Psoas muscle (tissue), 7 donors: ENCODE measurements at regions not wholly inside any gene's neighbourhood (a gene's known extent, or its start where the extent isn't known, plus 50 kb on each side); places are given as distances from the start of the nearest gene placed in this dataset.

Experiments used
- ATAC-seq, 4 donors: fragments of 200-7000 bp; cut with Tn5 transposase; one replicate each; pipeline ENCODE4 v1.9.1; 2020; ENCODE audit warnings: moderate library complexity in 3 of 4, mild to moderate bottlenecking in 2 of 4
- DNase-seq, 2 donors: peaks; one replicate each; pipeline ENCODE4 v3.0.0-alpha.2; 2020
- H3K27ac ChIP-seq: fragments of 200-600 bp; one replicate; pipeline ENCODE4 v1.8.0; 2022
- H3K27me3 ChIP-seq, 3 donors: fragments of 200-600 bp in 1 of 3; one replicate each; pipeline versions ENCODE4 v1.6.1 to v1.8.0; 2013 to 2022; ENCODE audit warnings: low read length in 2 of 3, mild to moderate bottlenecking in 2 of 3, moderate library complexity in 1 of 3; ENCODE audit not compliant: insufficient read depth in 3 of 3
- H3K36me3 ChIP-seq, 2 donors: fragments of 200-600 bp in 1 of 2; one replicate each; pipeline versions ENCODE4 v1.6.1 to v1.8.0; 2013 to 2022; ENCODE audit warnings: low read depth in 1 of 2, mild to moderate bottlenecking in 1 of 2, moderate library complexity in 1 of 2; ENCODE audit not compliant: insufficient read depth in 1 of 2
- H3K4me1 ChIP-seq: fragments of 200-600 bp; one replicate; pipeline ENCODE4 v1.8.0; 2022
- H3K4me3 ChIP-seq: fragments of 200-600 bp; one replicate; pipeline ENCODE4 v1.8.0; 2022; ENCODE audit warnings: mild to moderate bottlenecking
- H3K9me3 ChIP-seq: fragments of 200-600 bp; one replicate; pipeline ENCODE4 v1.8.0; 2022
- WGBS, 3 donors: extraction: QIAGEN DNeasy Blood & Tissue Kit; methylation state at CpG; one replicate each; pipeline versions ENCODE4 v1.1.6 to v1.1.7; 2013; 5-methylcytosine and 5-hydroxymethylcytosine counted together
- intact Hi-C, 2 donors: fragments of 100-400 bp; cut with DNase I; formaldehyde crosslinking; loops; one replicate each; pipeline versions ENCODE4 v1.11.0 to v1.14.2; 2022
- TF ChIP-seq, protein P1 (sequence below): fragments of 200-600 bp; IDR thresholded peaks from one replicate; pipeline ENCODE4 v1.8.0; 2022; ENCODE audit warnings: antibody characterized with exemption
- donor health status: healthy with polysubstance abuse.
- donor health status: DM: no; HTN: no; CAD: no; lungs with moderate emphysema.
- donor health status: Bipolar disorder and iron deficiency.
- donor health status: healthy.
- donor health status: DM: yes; HTN: yes; CAD: no.
- donor health status: DM: no; HTN: no; CAD: no.
- donor health status: DM: yes; HTN: yes; CAD: no.

DNA sequence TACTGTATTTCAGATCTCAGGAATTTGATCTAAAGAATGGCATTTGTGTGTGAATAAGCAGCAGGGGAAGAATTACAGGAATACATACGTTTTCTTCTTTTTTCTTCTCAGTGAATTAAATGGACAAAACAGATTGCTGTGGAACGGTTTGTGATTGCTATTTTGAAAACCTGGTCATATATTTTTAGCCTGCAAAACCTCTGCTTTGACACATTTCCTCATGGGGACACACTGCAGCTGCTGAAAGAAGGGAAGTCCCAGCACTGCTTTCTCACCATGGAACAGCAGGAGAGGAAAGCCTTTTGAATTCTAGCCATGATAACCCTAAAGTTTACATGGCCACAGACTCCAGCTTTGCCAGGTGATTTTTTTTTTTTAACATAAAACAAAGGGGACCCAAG, 315.0 kb downstream of the OXSM start:
- intact Hi-C loops, result no loop called here
- DNase-seq, result no peak

DNA sequence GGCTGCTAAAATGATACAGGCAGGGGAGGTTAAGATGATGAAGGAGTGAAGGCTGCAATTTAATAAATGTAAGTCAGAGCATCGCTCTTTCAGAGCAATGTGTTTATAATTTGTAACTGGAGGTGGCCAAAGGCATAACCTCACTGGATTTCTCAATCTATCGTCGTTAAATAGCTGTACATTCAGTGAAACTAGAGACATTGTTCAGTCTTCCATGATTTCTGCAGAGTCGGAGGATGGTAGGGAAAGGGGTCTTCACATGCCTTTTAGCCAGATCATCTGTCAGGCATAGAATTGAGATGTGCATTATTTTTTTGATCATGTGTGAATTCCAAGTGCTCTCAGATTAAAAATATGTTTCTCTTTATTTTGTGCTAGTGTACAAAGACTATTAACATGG, 315.4 kb downstream of the OXSM start:
- no peaks in the 10 kb centered on the region for H3K36me3 ChIP-seq
- TF ChIP-seq, protein P1, sequence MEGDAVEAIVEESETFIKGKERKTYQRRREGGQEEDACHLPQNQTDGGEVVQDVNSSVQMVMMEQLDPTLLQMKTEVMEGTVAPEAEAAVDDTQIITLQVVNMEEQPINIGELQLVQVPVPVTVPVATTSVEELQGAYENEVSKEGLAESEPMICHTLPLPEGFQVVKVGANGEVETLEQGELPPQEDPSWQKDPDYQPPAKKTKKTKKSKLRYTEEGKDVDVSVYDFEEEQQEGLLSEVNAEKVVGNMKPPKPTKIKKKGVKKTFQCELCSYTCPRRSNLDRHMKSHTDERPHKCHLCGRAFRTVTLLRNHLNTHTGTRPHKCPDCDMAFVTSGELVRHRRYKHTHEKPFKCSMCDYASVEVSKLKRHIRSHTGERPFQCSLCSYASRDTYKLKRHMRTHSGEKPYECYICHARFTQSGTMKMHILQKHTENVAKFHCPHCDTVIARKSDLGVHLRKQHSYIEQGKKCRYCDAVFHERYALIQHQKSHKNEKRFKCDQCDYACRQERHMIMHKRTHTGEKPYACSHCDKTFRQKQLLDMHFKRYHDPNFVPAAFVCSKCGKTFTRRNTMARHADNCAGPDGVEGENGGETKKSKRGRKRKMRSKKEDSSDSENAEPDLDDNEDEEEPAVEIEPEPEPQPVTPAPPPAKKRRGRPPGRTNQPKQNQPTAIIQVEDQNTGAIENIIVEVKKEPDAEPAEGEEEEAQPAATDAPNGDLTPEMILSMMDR, result no peak
- intact Hi-C loops, result no loop called here
- no peak overlapping the region for H3K4me3 ChIP-seq
- no peak for ATAC-seq
- DNase-seq, result no peak
- no peaks in the 10 kb centered on the region for H3K9me3 ChIP-seq
- no peaks in the 10 kb centered on the region for H3K27me3 ChIP-seq
- H3K27ac ChIP-seq, result no peak overlapping the region
- 20 to 30% (median 21%) methylated on average over 4 of the region's 4 CpGs for WGBS, 3 donors
- peaks cover 38% of the 10 kb centered on the region for H3K4me1 ChIP-seq

More for the DNA sequence above, 315.0 kb downstream of the OXSM start:
- Histone ChIP-seq H3K27me3 (no peaks in the 10 kb centered on the region), H3K9me3 (no peaks in the 10 kb centered on the region), H3K4me3 (no peak overlapping the region), H3K36me3 (no peaks in the 10 kb centered on the region), H3K4me1 (peaks cover 42% of the 10 kb centered on the region), H3K27ac (no peak overlapping the region)
- ATAC-seq, result no peak
- 6 to 14% (median 11%) methylated on average over 2 of the region's 2 CpGs for WGBS, 3 donors
- TF ChIP-seq, protein P1, result no peak

GRCh38 chr3:26106228-26106627, 316.3 kb downstream of the OXSM start:
- H3K27ac ChIP-seq, result no peak overlapping the region
- H3K9me3 ChIP-seq, result no peaks in the 10 kb centered on the region
- TF ChIP-seq, protein P1, result no peak
- H3K36me3 ChIP-seq, result no peaks in the 10 kb centered on the region
- 21 to 26% (median 22%) methylated on average over 2 of the region's 2 CpGs for WGBS, 3 donors
- no peak overlapping the region for H3K4me3 ChIP-seq
- H3K4me1 ChIP-seq, result peaks cover 33% of the 10 kb centered on the region
- ATAC-seq, result peak in 3 of 4 donors; percentile 37 to 56 (median 46)
- intact Hi-C loops, result no loop called here
- no peak for DNase-seq
- no peaks in the 10 kb centered on the region for H3K27me3 ChIP-seq

DNA sequence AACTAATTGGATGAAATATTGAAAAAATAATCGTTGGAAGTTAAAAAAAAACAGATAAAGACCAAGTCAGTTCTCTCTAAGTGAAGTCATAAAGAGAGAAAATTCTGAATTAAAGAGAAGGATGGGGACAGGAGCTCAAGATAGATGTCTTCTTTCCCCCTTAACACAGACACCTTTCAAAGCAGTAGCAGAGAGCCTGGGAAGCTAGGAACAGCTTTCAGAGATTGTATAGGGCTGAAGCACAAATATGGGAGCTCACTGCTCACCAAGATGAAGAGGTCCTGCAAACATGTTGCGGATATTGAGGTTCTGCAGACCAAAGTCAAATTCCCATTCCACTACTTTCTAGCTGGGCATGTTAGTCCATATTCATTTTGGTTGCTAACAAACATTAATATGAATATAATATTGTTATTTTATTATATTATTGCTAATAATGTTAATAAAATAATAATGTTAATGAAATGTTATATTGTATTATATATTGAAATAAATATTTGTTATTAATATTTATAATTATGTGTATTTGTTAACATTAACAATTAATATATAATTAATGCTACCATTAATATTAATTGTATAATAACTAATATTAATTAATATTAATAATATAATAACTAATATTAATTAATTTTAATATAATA, 319.1 kb downstream of the OXSM start:
- ATAC-seq (no peak), DNase-seq (no peak)
- no peaks in the 10 kb centered on the region for H3K9me3 ChIP-seq
- 69 to 78% (median 75%) methylated on average over 2 of the region's 2 CpGs for WGBS, 3 donors
- no peak overlapping the region for H3K4me3 ChIP-seq
- intact Hi-C loops, result no loop called here
- H3K27me3 ChIP-seq, result no peaks in the 10 kb centered on the region
- no peak overlapping the region for H3K27ac ChIP-seq
- TF ChIP-seq, protein P1, result no peak
- peaks cover 16% of the 10 kb centered on the region for H3K4me1 ChIP-seq
- no peaks in the 10 kb centered on the region for H3K36me3 ChIP-seq

GRCh38 chr3:26114851-26115250, 325.0 kb downstream of the OXSM start:
- intact Hi-C loops, result loop anchor here (5.0 to 10.0 kb wide), 5 partner anchors 53 to 450 kb away; partner anchors contain the start of gene TOP2B (in 1 of the 2)
- TF ChIP-seq, protein P1, result no peak
- Histone ChIP-seq H3K27ac (no peak overlapping the region), H3K9me3 (no peaks in the 10 kb centered on the region), H3K36me3 (no peaks in the 10 kb centered on the region), H3K4me3 (no peak overlapping the region), H3K4me1 (no peaks in the 10 kb centered on the region), H3K27me3 (no peaks in the 10 kb centered on the region)
- no peak for ATAC-seq
- no peak for DNase-seq
- 52 to 68% (median 57%) methylated on average over 1 of the region's 1 CpG for WGBS, 3 donors
